Bone marrow (tissue), 2 donors: ENCODE measurements at regions not wholly inside any gene's neighbourhood (a gene's known extent, or its start where the extent isn't known, plus 50 kb on each side); places are given as distances from the start of the nearest gene placed in this dataset.
"Not testable (repeated sequence)": the region's sequence is repeated elsewhere in the genome, so short reads cannot be mapped to it uniquely, and the experiment has no call there.

ENCODE experiments used
- DNase-seq, 2 donors: peaks; one replicate each; lab custom pipeline; 2025; lab: John Stamatoyannopoulos, UW

DNA sequence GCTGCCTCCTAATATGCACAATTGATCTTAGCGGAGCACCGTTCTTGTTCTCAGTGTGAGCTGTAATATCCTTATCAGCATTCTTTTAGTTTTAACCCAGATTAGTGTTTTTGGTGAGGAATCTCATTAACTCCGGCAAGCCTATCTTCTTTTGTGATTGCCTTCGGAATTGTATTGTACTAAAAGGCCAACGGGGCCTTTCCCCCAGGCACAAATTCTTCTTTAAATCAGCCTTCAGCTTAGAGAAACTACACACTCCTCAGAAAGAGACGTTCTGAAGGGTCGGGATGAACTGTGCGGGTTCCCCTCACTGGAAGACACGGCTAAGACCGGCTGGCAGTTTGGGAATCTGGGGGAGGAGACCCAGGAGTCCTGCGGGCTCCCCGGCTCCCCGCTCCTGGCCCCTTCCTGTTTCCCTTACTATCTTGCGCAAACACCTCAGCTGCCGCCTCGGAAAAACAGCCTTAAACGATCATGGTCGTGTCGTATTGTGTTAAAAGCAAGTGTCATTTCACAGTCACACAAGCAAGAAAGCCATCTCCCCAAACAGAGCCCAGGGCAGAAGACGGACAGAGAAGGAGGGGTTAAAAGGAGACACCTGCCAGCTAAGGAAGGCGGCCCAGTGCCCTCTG, 353.1 kb upstream of the IRX2 start:
- no peak for DNase-seq

DNA sequence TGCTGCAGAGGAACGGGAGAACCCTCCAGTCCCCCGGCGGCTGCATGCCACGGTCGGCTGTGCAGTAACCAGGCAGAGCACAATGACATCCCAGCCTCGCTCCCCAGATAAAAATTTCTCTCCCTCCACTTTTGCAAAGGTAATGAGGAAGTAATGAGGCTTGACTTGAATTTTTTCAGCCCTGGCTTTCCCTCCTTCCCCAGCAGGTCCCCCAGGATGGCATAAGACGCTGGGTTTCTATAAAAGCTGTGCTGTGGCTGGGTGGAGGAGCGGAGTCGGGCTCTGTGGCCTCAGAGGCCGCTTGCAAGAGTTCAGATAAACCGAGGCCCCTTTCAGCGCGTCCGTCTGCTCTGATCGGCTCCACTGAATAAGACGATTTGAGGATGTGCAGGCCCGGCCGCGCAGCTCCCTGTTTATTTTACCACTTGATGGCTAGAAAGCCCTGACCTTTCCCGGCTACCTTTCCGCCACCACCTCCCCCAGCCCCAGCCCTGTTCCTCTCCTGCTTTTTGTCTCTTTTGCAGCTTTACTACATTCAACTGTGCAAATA, 351.9 kb upstream of the IRX2 start:
- no peak for DNase-seq

DNA sequence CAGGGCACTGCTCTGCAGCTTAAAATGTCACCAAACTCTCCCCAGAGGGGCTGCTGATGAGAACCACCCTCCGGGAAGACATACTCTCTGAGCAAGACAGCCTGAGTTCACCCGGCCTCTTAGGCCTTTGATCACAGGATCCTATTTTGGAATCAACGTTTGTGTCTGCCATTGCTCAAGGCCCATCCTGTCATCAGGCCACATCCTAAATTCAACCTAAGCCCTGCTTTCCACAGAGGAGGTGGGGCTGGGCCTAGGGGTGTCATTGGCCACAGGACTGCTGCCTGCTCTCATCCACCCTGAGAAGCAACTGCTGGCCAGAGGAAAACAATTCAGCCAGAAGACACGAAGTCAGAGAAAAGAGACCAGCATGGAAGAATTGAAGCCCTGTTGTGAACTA, 351.1 kb upstream of the IRX2 start:
- no peak for DNase-seq

DNA sequence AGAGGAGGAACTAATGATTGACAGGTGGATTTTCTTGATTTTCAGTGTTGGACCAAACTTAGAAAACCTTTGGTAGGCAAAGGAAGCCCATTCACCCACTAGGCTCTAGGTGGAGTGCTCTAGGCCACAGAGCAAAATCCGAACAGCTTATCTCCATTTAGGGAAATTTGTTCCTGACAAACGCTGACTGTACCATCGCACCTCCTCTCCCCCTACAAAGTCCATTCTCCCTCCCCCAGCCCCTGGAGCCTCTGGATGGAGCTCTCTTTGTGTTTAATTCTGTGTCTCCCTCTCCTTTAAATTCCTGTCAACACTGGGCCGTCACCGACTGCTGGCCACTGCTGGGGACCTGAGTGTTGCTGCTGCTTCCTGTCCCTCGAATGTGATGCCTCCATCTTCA, 350.1 kb upstream of the IRX2 start:
- DNase-seq: no peak

DNA sequence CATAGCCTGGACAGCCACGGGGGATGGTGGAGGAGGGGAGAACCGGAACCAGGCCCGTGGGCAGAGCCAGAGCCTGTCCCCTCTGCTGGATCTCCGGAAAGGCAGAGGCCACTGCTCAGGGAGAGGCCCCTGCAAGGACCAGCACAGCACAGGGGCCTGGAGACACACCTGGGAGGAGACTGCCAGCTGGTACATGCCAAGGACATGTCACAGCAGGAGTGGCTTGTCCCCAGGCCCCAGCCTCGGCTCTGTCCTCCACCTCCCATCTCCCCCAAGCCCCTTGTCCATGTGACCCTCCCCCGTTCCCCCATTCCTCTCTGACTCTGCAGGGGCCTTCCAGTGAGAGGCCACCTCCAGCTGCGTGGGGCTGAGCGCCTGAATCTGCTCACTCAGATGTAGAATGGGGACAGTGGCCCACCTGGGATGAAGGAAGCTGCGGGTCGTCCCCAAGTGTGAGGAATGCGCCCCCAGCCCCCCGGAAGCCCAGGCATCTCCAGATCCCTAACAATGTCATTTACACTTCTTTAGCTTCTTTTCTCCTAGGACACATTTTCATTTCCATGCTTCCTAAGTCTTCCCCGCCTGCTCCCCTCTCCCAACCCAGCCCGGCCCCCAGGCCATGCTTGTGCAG, 349.6 kb upstream of the IRX2 start:
- DNase-seq: no peak

DNA sequence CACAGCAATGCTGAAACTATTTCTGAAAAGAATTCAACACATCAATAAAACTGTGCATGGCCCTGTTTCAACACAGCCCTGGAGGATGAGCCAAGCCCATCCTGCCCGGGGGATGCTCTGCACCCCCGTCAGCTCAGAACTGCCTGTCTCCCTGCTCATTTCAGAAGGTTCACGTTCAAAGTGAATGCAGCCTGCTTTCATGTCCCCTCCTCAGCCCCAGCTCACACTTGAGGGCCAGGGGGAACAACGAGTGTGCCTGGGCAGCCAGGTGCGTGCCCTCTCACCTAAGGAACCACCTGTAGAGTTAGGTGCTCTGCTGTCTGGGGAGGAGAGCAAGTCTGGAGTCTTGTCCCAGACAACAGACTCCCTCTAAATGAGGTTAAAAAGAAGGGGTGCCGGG, 348.5 kb upstream of the IRX2 start:
- DNase-seq: no peak

DNA sequence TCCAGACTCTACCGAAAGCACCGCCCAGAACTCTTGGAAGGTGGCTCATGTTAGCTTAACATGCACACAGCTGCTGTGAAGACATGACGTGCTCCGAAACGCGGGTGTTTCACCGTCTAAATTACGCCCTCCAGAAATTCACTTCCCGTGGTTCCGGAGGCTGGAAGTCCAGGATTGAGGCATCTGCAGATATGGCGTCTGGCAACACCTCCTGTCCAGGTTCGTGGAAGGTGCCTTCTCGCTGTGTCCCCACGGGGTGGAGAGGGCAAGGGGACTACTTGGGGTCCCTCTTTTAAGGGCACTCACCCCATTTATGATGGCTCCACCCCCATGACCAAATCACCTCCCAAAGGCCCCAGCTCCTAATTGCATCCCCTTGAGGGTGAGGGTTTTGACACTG, 348.0 kb upstream of the IRX2 start:
- no peak for DNase-seq

DNA sequence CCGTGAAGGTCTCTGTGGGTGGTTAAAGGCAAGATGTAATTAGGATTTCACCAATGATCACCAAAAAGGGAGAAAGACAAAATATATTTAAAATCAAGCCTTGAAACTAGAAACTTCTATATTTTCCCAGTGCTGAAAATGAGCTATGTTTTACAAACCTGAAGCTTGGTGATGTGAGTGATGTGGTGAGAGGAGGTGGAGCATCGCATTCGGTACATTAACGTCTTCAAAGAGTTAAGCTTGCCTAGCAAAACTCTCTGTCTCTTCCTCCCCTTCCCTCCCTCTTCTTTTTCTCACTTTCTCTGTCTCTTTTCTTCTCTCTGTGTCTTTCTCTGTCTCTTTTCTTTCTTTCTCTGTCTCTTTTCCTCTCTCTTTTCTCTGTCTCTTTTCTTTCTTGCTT, 347.3 kb upstream of the IRX2 start:
- no peak for DNase-seq

DNA sequence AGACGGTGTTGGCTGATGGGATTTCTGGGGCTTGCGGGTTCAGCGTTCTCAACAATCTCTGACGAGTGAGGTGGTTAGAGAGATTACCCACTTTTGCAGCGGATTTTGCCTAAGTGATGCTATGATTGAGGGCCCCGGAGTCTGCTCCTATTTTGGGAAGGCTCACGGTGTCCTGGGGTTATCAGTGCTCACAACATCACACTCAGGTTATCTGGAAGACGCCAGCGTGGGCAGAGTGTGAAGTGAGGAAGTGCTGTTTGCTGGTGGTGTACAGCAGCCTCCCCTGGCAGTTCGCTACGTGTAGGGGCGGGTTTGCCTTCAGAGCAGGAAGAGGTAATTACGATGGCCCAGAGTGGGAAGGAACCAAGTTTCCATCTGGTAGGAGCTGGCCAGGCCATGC, 341.2 kb upstream of the IRX2 start:
- DNase-seq: no peak

DNA sequence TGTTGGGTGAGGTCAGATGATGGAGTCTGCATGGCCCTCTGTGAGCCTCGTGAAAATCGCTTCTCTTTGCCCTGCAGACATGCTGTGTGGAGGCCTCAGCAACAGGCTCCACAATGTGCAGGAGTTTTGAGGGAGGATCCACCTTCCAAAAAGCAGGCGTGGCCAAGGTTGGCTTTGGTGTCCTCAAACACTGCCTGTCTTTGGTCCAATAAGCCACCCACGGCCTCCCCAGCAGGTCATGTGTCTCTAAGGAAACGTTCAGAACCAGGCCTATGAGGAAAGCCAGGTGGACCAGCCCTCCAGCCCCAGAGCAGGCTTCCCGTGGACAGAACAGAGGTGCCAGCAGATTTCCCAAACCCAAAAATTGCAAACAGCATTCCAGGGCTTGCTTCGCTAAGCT, 340.7 kb upstream of the IRX2 start:
- DNase-seq: no peak

DNA sequence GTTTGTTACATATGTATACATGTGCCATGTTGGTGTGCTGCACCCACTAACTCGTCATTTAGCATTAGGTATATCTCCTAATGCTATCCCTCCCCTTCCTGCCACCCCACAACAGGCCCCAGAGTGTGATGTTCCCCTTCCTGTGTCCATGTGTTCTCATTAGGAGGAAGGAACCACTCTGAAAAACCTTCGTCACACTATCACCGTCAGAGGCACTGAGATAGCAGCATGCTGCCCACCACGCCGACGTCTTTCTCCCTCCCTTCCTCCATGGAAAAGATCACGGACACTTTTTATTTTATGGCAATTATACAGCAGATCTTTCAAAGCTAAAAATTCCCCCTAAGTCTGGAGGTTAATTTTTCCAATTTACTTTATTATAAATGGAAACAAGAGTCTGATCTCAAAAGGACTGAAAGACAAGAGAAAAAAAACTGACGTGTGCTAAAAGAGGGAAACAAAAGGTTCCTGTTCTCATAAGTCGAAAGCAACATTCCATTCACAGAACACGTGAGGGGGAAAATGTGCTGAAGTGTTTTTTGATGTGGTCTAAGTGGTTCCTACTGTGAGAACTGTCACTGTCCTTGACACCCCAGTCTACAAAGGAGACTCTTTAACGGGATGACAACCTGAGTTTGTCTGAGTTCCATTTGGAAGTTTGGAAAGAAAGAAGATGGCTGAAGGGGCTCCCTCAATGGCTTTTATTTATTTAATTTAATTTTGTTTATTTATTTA, 339.7 kb upstream of the IRX2 start:
- no peak for DNase-seq

DNA sequence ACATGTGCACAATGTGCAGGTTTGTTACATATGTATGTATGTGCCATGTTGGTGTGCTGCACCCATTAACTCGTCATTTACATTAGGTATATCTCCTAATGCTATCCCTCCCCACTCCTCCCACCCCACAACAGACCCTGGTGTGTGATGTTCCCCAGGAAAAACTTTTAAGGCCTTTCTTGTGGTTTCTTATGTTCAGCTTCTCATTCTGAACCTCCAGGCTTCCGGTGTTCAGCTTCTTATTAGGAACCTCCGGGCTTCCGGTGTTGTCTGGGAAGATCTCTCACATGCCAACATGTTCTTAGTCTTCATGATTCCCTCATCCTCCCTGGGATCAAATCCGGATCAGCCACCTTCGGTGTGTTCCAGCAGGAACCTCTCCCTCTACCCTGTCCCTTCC, 338.8 kb upstream of the IRX2 start:
- not testable (repeated sequence) for DNase-seq

DNA sequence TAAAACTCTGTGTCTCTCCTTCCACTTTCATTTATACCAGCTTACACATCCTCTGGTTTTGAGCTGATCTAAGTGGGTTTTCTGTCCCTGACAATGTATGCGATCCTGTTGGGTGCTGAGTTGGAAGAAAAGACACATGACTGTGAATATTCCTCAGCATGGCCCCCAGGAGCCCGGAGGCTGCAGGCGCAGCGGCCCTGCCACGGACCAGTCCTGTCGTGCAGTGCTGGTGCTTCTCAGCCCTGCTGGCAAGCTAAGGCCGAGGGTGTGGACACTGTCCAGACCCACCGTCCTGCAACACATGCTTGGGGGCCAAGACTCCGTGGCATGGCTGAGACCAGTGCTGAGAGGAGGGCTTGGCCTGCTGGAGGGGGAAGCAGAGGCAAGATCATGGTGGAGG, 328.9 kb upstream of the IRX2 start:
- no peak for DNase-seq

DNA sequence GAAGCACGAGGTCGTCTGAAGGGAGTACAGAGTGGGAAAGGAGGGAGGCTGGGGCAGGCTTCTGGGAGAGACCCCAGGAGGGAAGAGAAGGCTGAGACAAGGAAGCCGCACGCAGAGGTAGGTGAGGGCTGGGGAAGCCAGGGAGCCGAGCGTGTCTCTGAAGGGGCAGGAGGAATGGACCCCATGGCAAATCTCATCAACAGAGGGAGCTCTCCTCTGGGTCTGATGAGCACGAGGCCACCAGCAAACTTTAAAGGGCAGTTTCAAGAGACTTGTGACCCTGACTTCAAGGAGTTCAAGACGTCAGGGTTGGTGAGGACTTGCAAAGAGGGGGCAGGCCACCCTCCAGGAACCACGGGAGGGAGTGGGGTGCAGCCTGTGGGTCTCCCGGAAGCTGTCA, 326.2 kb upstream of the IRX2 start:
- DNase-seq: no peak

DNA sequence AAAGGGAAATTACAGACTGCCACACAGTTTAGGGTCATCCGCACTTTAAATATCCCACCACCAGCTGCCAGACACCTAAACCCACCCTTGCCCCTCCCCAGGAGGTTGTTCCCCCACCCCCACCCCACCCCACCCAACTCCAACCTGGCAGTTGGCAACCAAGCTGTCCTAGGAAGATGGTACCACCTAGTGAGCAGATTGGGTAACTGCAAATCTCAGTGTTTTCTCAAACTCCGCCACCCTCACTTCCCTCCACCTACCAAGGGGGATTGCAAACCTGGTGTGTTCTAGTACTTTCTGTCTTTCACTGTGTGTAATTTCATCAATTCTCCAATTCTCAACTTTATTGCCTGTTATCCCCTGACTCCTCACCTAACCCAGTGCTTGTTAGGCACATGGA, 323.8 kb upstream of the IRX2 start:
- no peak for DNase-seq

DNA sequence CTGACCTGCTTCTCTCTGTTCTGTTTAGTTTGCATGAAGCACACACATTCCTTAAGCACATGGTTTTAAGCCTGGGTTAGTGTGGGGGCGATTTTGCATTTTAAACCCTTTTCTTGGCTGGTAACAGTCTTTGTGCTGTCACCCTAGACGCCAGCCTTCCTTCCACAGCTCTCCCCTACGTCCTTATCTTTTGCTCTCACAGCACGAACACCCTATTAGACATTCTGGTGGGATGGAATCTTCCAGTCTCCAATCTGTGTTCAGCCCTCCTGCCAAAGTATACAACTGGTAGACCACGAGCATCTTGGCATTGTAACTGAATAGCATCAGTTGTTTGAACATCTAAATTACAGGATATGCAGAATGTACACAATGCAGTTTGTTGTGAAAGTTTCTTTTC, 316.9 kb upstream of the IRX2 start:
- no peak for DNase-seq

DNA sequence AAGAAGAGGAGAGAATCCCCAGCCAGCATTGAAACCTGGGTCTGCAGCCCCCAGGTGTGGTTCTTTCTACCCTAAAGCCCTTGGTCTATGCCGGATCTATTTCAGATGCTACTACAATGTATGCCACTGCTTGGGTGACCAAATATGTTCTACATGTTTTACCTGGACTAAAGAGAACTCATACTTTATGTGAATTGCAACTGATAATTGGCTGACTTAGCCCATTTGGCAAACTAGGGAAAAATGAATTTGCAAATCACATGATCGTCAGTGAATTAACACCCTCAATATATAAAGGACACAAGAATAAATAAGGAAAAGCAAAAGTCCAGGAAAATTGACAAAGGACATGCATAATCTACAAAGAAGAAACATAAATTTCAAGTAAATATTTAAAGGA, 308.8 kb upstream of the IRX2 start:
- no peak for DNase-seq

DNA sequence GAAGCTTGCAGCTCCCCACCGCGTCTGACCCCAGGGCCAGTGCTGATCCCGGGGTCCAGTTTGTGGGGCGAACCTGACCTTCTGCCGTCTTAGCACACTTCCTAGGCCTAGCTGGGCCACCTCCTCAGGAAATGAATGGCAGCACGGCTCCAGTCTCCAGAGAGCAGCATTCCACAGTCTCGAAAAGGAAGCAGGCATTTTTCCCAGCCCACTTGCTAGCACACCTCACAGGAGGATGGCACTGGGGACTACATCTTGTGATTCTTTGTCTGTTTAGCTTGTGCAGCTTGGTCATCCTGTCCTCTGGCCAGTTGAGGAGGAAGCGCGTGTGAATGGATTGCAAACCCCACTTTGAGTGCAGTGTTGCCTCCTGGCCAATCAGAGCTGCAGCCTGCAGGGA, 308.0 kb upstream of the IRX2 start:
- no peak for DNase-seq

DNA sequence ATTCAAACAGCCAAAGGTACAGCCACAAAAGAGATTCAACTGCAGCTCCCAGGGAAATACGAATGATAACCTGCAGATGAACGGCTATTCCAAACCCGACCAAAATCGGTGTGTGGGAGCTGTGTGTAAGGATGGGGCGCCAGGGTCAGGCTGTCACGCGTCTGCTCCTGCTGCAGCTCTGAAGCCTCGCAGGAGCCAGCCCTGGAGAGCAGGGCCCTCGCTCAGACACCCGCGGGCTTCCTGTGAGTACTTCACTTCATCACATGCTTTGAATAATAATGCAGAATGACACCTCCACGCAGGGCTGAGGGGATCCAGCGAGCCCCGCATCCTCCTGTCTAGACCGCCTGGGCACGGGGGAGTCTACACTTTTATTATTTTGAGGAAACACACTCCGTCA, 307.5 kb upstream of the IRX2 start:
- DNase-seq: no peak

DNA sequence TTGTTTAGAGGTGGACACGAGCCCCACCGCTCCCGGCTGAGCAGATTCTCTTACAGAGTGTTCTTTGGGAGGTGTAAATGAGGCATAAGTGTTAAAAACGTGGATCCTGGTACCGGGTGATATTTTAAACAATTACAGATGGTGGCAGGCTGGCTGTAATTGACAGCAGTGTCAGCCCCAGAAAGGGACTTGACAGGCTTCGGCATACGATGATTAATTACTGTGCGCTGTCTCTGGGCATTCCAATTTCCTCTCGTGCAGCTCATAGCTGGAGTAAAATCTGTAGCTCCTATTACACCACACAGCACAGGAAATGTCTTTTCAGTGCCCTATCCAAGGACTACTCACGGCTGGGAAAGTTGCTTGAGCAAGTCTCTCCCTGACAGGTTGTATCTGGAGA, 305.4 kb upstream of the IRX2 start:
- no peak for DNase-seq

DNA sequence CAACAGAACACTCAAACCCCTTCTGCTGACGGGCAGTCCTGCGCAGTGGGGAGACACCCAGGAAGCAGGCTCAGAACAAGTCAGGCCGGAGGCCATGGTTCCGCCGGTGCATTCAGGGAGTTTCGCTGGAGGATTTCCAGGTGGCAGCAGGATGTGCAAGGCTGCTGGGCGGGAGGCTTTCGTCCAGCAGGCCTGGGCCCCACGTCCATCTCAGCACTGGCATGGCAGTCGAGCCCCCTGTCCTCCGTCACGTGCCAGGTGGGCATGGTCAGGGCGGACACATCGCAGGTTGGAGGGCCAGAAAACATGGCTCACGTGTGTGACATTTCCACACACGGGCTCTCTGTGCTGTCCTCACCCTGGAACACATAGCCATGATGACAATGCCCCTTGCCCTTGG, 299.9 kb upstream of the IRX2 start:
- no peak for DNase-seq

DNA sequence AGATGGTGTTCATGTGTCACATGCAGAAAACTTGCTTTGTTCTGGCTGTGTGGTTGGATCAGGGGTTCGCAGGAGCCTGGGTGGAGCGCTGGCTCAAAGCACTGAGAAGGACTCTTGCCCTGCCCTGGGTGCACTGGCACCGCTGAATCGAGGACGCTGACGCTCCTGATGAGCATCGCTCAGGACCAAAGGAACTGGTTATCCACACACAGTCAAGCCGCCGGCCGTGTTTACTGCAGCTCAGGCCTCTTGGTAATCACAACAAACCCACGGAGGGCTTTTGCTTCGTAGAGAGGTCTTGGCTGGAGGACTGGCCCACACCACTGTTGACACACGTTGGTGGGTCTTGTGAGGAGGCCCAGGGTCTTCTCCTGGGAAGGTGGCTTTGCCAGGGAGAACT, 299.4 kb upstream of the IRX2 start:
- no peak for DNase-seq

DNA sequence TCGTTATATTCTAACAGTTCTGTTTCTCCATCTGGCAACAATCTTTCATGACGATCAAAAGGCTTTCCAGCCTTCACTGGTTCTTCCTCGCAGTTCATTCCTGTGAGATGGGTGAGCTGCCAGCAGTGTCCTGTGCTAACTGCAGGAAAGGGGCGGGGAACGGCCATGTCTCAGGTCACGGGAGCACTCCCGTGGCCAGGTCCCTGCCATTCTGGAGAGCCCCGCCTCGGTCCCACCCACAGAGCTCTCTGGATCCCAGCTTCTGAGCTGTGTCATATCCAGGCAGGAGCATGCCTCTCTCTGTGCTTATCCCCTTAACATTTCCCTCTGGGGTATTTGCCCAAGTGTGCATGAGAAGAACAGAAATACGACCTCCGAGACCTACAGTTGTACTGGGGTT, 297.8 kb upstream of the IRX2 start:
- no peak for DNase-seq
